ENCODE measurements at regions not wholly inside any gene's neighbourhood (a gene's known extent, or its start where the extent isn't known, plus 50 kb on each side); places are given as distances from the start of the nearest gene placed in this dataset.

DNA sequence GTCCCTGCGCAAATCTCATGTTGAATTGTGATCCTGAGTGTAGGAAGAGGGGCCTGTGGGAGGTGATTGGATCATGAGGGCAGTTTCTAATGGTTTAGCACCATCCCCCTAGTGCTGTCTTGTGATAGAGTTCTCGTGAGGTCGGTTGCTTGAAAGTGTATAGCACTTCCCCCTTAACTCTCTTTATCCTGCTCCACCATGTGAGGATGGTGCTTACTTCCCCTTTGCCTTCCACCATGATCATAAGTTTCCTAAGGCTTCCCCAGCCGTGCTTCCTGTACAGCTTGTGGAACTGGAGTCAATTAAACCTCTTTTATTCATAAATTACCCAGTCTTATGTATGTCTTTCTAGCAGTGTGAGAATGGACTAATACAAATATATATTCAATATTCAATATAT lies 303.7 kb upstream of the SEL1L start:
- DNase-seq (ENCODE audit: low read depth in 2 of 2) = no peak

GRCh38 chr14:81839056-81839455 lies 305.4 kb upstream of the SEL1L start:
- DNase-seq (ENCODE audit: low read depth in 2 of 2) = no peak

- DNase-seq (ENCODE audit: low read depth in 2 of 2) = no peak
Observed at GRCh38 chr14:81841346-81841745, 307.7 kb upstream of the SEL1L start.

- DNase-seq (ENCODE audit: low read depth in 2 of 2) = no peak
Observed at GRCh38 chr14:81849714-81850113, 316.1 kb upstream of the SEL1L start.

- DNase-seq (ENCODE audit: low read depth in 2 of 2) = no peak
Observed at GRCh38 chr14:81855007-81855406, 321.4 kb upstream of the SEL1L start.

- DNase-seq (ENCODE audit: low read depth in 2 of 2) = no peak
Observed at GRCh38 chr14:81859046-81859445, 325.4 kb upstream of the SEL1L start.

DNA sequence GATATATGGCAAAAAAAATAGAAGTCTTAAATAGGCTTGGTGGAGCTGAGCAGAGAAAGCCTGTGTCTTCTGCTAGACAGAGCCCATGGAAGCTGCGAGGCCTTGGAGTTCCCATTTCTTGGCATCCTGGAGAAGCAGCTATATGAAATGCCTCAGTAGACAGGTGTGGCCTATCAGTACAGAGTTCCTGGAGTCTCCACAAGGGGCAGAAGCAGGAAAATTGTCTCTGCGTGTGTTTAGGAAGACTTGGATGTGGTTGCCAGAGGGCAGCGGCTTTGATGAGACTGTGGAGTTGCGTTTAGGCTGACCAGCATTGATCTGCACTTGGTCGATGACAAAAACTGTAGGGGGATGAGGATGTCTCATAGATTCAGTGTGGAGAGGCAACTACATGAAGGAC lies 334.5 kb upstream of the SEL1L start:
- DNase-seq (ENCODE audit: low read depth in 2 of 2) = no peak

- DNase-seq (ENCODE audit: low read depth in 2 of 2) = no peak
Observed at GRCh38 chr14:81871706-81872105, 338.1 kb upstream of the SEL1L start.

- no peak for DNase-seq (ENCODE audit: low read depth in 2 of 2)
Observed at GRCh38 chr14:81884382-81884781, 350.7 kb upstream of the SEL1L start.

- DNase-seq (ENCODE audit: low read depth in 2 of 2) = no peak
Observed at GRCh38 chr14:81886588-81886987, 352.9 kb upstream of the SEL1L start.

GRCh38 chr14:81889529-81889928 lies 355.9 kb upstream of the SEL1L start:
- DNase-seq (ENCODE audit: low read depth in 2 of 2) = no peak

DNA sequence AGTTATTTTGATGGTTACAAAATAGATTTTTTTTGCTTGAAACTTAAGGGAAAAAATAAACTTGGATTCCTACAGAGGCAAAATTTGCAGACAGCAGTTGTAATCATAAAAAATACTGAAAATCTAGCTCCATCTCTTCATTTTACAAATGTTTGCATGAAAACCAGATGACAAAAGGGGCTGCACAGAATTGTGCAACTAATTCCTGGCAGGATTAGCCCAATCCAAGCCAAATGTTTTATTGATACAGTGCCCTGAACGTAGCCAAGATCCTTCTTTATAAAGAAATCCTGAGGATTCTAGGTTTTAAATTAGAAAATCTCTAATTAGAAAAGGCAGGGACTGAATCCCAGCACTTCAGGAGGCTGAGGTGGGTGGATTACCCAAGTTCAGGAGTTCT lies 356.4 kb upstream of the SEL1L start:
- DNase-seq (ENCODE audit: low read depth in 2 of 2) = no peak

DNA sequence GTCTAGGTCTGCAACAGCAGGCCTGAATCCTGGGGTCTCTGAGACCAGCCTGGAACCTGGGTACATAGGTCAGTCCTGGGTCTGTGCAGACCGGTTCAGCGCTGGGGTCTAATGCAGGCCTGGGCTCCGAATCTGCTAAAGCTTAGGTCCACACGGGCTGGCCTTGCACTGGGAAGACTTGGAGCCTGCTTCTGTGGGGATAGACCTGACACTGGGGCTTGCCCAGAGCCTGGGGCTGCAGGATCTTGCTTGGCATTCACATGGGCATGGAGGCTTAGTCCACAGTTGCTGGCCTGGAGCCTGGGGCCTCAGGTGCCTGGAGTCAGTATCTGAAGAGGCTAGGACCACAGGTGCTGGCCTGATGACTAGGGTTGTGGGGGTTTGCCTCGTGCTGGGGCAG lies 369.8 kb upstream of the SEL1L start:
- no peak for DNase-seq (ENCODE audit: low read depth in 2 of 2)

- no peak for DNase-seq (ENCODE audit: low read depth in 2 of 2)
Observed at GRCh38 chr14:81927070-81927469, 393.4 kb upstream of the SEL1L start.

DNA sequence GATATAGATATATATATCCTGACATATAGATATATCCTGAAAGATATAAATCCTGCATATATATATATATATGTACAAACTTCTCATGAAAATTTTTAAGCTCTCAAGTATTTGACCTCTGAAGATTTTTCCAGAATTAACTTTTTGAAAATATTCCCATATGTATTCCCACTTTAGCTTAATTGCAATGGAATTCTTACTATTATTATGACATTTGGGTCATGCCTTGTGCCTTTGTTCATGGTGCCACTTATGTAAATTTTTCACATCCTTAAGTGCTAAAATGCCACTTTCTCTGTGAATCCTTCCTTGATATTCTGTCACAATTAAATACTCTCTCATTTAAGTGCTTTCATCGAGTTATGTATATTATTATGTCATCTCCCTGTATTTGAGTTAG lies 398.2 kb upstream of the SEL1L start:
- DNase-seq (ENCODE audit: low read depth in 2 of 2) = no peak

GRCh38 chr14:81936348-81936747 lies 402.7 kb upstream of the SEL1L start:
- no peak for DNase-seq (ENCODE audit: low read depth in 2 of 2)

- no peak for DNase-seq (ENCODE audit: low read depth in 2 of 2)
Observed at GRCh38 chr14:81936902-81937301, 403.2 kb upstream of the SEL1L start.

- no peak for DNase-seq (ENCODE audit: low read depth in 2 of 2)
Observed at GRCh38 chr14:81938341-81938740, 404.7 kb upstream of the SEL1L start.

GRCh38 chr14:81940651-81941050 lies 407.0 kb upstream of the SEL1L start:
- no peak for DNase-seq (ENCODE audit: low read depth in 2 of 2)

DNA sequence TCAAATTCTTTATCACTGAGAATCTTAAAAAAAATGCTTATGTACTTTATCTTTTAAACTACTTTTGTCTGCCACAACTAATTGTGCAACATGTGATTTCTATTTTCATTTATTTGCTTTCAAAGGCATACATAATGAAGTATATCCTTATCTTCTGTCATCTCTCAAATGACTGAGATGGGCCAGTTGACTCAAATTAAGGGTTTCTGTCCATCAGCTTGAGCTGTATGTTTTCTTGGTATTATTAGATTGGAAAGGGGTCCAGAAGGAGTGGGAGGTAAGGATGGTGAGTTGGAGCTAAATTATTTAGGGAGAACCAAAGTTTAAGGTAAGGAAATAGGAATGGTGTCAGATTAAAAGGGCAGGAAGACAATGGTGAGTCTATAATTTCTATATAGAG lies 408.4 kb upstream of the SEL1L start:
- DNase-seq (ENCODE audit: low read depth in 2 of 2) = no peak

GRCh38 chr14:81946375-81946774 lies 412.7 kb upstream of the SEL1L start:
- DNase-seq (ENCODE audit: low read depth in 2 of 2) = no peak

DNA sequence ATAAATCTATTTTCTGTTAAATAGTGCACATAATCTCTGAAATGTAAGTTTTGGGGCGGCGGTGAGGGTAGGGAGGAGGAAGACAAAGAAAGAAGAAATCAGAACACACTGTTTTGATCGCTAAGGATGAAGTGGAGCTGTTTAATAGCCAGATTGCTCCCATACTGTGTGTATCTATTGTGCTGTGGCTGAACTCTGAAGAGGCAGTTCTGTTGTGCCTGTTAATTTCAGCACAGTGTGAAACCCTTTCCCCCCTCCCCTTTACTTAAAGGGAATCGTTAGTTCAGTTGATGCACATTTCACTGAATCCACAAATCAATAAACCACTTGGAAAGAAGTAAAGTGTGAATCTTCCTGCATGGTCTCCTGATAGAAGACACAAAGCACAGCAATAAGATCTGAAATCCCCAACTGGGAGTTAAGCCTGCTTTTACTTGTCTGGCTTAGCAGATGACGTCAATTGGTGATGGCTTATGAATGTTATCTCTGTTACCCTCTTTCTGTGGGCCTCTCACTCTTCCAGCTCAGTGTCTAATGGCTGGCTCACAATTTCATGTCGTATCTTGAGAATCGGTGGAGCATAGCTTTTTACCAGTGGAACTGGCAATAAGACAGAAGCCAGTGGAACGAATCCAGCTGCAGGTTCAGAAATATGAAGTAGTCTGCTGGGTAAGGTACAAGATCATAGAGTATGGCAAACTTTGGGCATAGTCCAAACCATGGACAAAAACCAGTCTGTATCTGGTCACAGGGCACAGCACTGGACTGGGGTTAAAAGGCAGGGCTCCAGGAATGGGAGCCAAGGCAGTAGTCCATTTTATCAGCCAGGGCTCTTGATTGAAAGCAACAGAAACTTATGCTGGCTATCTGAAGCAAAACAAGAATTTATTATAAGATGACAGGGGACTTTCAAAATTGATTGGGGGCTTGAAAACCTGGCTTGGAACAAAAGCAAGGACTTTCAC lies 413.5 kb upstream of the SEL1L start:
- no peak for DNase-seq (ENCODE audit: low read depth in 2 of 2)

DNA sequence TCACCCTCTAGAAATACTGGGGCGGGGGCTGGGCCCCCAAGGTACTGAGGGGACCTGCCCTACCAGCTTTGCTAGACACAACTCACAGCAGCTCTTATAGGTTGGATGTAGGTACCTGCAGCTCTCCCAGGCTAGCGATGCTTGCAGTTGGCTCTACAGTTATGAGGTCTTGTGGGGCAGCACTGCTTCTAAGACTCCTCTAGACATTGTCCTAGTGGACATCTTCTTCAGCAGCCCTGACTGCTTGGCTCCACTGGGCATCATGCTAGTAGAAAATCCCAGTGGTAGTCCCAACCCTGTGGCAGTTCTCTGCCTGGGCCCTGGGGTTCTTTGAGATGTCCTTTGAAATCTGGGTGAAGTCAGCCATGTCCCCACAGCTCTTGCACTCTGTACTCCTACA lies 419.3 kb upstream of the SEL1L start:
- DNase-seq (ENCODE audit: low read depth in 2 of 2) = no peak

DNA sequence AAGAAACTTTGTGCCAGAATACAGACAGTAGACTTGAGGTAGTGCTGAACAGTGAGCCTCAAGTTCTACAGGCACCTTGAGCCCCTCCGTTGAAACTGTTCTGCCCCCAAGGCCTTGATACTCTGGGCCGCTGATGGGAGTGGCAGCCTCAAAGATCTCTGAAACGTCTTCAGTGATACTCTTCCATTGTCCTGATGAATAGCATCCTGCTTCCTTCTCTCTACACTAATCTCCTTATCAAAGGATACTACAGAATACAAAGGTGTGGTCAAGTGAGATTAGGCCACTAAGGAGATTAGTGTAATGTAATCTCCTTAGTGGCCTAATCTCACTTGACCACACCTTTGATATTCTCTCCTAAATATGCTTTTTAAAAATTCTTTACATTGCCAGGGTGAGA lies 419.8 kb upstream of the SEL1L start:
- DNase-seq (ENCODE audit: low read depth in 2 of 2) = no peak

Measured in stimulated activated CD8-positive, alpha-beta memory T cell treated with anti-CD3 and anti-CD28 coated beads, Interleukin-2, amount 100 ng/mL, for 48 hours (primary cell).